HCT116 (cell line): ENCODE measurements at regions not wholly inside any gene's neighbourhood (a gene's known extent, or its start where the extent isn't known, plus 50 kb on each side); places are given as distances from the start of the nearest gene placed in this dataset.

Experiments
- ATAC-seq: fragments of 200-7000 bp; cut with Tn5 transposase; 2 replicates; pipeline ENCODE4 v1.9.1; 2020; ENCODE audit warnings: mild to moderate bottlenecking, moderate library complexity
- BruUV-seq: library from RNA; stranded (reverse); fragments of 400-500 nt; replicated peaks from 2 replicates; lab custom pipeline; 2021; lab: Mats Ljungman, UMichigan
- CTCF ChIA-PET: fragments of 300-600 bp; sonication (Branson Sonifier 250); formaldehyde crosslinking; loops from one replicate; lab custom pipeline; 2021; ENCODE audit warnings: antibody characterized with exemption; lab: Charles Lee
- POLR2A ChIA-PET: fragments of 300-600, 350-600 bp; sonication (Branson Sonifier 250); formaldehyde crosslinking; loops from one replicate; lab custom pipeline; 2021; ENCODE audit warnings: antibody characterized with exemption; lab: Charles Lee
- RAD21 ChIA-PET, 2 experiments: fragments of 300-600 bp; sonication (Branson Sonifier 250); formaldehyde crosslinking; loops; one replicate each; lab custom pipeline; 2023; ENCODE audit warnings: low total read pairs in 2 of 2; ENCODE audit not compliant: uncharacterized antibody in 2 of 2, unreplicated experiment in 2 of 2, low non-redundant PET in 1 of 2; lab: Charles Lee
- DNase-seq: peaks from one replicate; pipeline ENCODE4 v3.0.0-alpha.2; 2010; ENCODE audit warnings: low read depth, low spot score
- H2AFZ ChIP-seq: fragments of 200-600 bp; shearing (Covaris generic), sonication (generic); 2 replicates; pipeline ENCODE4 v1.6.1; 2017; ENCODE audit warnings: low read depth, mixed run types, mixed read lengths, antibody characterized with exemption, low read length; ENCODE audit not compliant: poor library complexity, severe bottlenecking
- H3K27ac ChIP-seq: 2 replicates; pipeline ENCODE4 v1.5.1; 2012; ENCODE audit warnings: low read depth, low read length
- H3K27me3 ChIP-seq: fragments of 200-600 bp; sonication (generic); 2 replicates; pipeline ENCODE4 v1.6.1; 2016; ENCODE audit warnings: mixed run types, low read length, mixed read lengths; ENCODE audit not compliant: insufficient read depth
- H3K36me3 ChIP-seq, 2 experiments: fragments of 200-500 bp in 1 of 2; fragments of 200-600 bp in 1 of 2; sonication (Bioruptor generic) in 1 of 2; sonication (generic) in 1 of 2; 2 replicates each; pipeline versions ENCODE4 v1.5.1 to v1.6.1; 2014 to 2016; ENCODE audit warnings: low read length in 2 of 2, inconsistent platforms in 1 of 2, mixed read lengths in 1 of 2, mixed run types in 1 of 2; ENCODE audit not compliant: insufficient read depth in 2 of 2, control insufficient read depth in 1 of 2
- H3K4me1 ChIP-seq, 2 experiments: fragments of 200-600 bp in 1 of 2; sonication (generic) in 1 of 2; 2 replicates each; pipeline versions ENCODE4 v1.5.1 to v1.6.1; 2012 to 2017; ENCODE audit warnings: low read length in 2 of 2, inconsistent platforms in 1 of 2, mild to moderate bottlenecking in 1 of 2, mixed read lengths in 1 of 2, mixed run types in 1 of 2, moderate library complexity in 1 of 2; ENCODE audit not compliant: insufficient read depth in 2 of 2, control insufficient read depth in 1 of 2
- H3K4me2 ChIP-seq: fragments of 200-600 bp; sonication (generic); 2 replicates; pipeline ENCODE4 v1.6.1; 2017; ENCODE audit warnings: mixed run types, low read length, mixed read lengths
- H3K4me3 ChIP-seq, 2 experiments: fragments of 200-600 bp in 1 of 2; sonication (generic) in 1 of 2; replicated peaks in 1 of 2; 2 replicates each; pipeline ENCODE4 v1.5.1; 2011 to 2016; ENCODE audit warnings: low read length in 2 of 2, control low read depth in 1 of 2, low read depth in 1 of 2, mild to moderate bottlenecking in 1 of 2, mixed read lengths in 1 of 2, mixed run types in 1 of 2
- H3K79me2 ChIP-seq: fragments of 200-600 bp; sonication (generic); 2 replicates; pipeline ENCODE4 v1.6.1; 2017; ENCODE audit warnings: mild to moderate bottlenecking, mixed run types, low read length, moderate library complexity, mixed read lengths; ENCODE audit not compliant: insufficient read depth
- H3K9ac ChIP-seq: fragments of 200-600 bp; sonication (generic); 2 replicates; pipeline ENCODE4 v1.6.1; 2016; ENCODE audit warnings: low read length, mixed read lengths
- H3K9me2 ChIP-seq: fragments of 200-600 bp; sonication (generic), shearing (Covaris generic); 2 replicates; pipeline ENCODE4 v1.6.1; 2017; ENCODE audit warnings: mixed run types, mild to moderate bottlenecking, moderate library complexity; ENCODE audit not compliant: insufficient read depth
- H3K9me3 ChIP-seq, 2 experiments: fragments of 200-500 bp in 1 of 2; fragments of 200-600 bp in 1 of 2; sonication (Bioruptor generic) in 1 of 2; sonication (generic) in 1 of 2; 2 replicates each; pipeline ENCODE4 v1.6.1; 2014 to 2017; ENCODE audit warnings: low read length in 2 of 2, mixed read lengths in 2 of 2, inconsistent platforms in 1 of 2, low read depth in 1 of 2, mild to moderate bottlenecking in 1 of 2, mixed run types in 1 of 2, moderate library complexity in 1 of 2; ENCODE audit not compliant: control insufficient read depth in 1 of 2, insufficient read depth in 1 of 2
- H4K20me1 ChIP-seq: fragments of 200-600 bp; sonication (generic), shearing (Covaris generic); 2 replicates; pipeline ENCODE4 v1.6.1; 2017; ENCODE audit warnings: mixed run types, mild to moderate bottlenecking, moderate library complexity; ENCODE audit not compliant: insufficient read depth
- ATF3 ChIP-seq: IDR thresholded peaks from 2 replicates; pipeline ENCODE4 v1.6.1; 2012
- CBX3 ChIP-seq: IDR thresholded peaks from 2 replicates; pipeline ENCODE4 v1.6.1; 2012; ENCODE audit warnings: low read depth
- EZH2 ChIP-seq: fragments of 200-600 bp; sonication (generic); IDR thresholded peaks from 2 replicates; pipeline ENCODE4 v1.6.1; 2017; ENCODE audit warnings: antibody characterized with exemption, mixed run types
- EZH2phosphoT487 ChIP-seq: fragments of 200-600 bp; IDR thresholded peaks from 2 replicates; pipeline ENCODE4 v1.6.1; 2018; ENCODE audit warnings: antibody characterized with exemption, borderline replicate concordance
- FOSL1 ChIP-seq: IDR thresholded peaks from 2 replicates; pipeline ENCODE4 v1.6.1; 2012; ENCODE audit warnings: low read depth
- JUND ChIP-seq: IDR thresholded peaks from 2 replicates; pipeline ENCODE4 v1.6.1; 2012
- POLR2AphosphoS5 ChIP-seq: IDR thresholded peaks from 2 replicates; pipeline ENCODE4 v1.6.1; 2011; ENCODE audit warnings: mild to moderate bottlenecking, low read depth, low read length, moderate library complexity
- RAD21 ChIP-seq: IDR thresholded peaks from 2 replicates; pipeline ENCODE4 v1.6.1; 2012; ENCODE audit warnings: low read depth, mild to moderate bottlenecking
- SIN3A ChIP-seq: IDR thresholded peaks from 2 replicates; pipeline ENCODE4 v1.6.1; 2012; ENCODE audit warnings: low read depth
- SP1 ChIP-seq: IDR thresholded peaks from 2 replicates; pipeline ENCODE4 v1.6.1; 2012; ENCODE audit warnings: low read depth
- SRF ChIP-seq: IDR thresholded peaks from 2 replicates; pipeline ENCODE4 v1.6.1; 2012; ENCODE audit warnings: low read depth
- TCF7L2 ChIP-seq: IDR thresholded peaks from 2 replicates; pipeline ENCODE4 v1.7.0; 2011; ENCODE audit warnings: borderline replicate concordance, inconsistent platforms; ENCODE audit not compliant: insufficient read depth, insufficient read length; ENCODE audit errors: extremely low read depth
- YY1 ChIP-seq: IDR thresholded peaks from 2 replicates; pipeline ENCODE4 v1.6.1; 2011; ENCODE audit warnings: low read length, low read depth, moderate library complexity, mild to moderate bottlenecking; ENCODE audit not compliant: insufficient replicate concordance; ENCODE audit errors: extremely low read depth
- intact Hi-C: fragments of 100-400 bp; cut with micrococcal nuclease; formaldehyde crosslinking; loops from 2 replicates; pipeline ENCODE4 v1.10.0; 2022
- TF ChIP-seq, protein P1 (sequence below): IDR thresholded peaks from 2 replicates; pipeline ENCODE4 v1.6.1; 2011; ENCODE audit warnings: mild to moderate bottlenecking, low read length, moderate library complexity; ENCODE audit not compliant: insufficient replicate concordance; ENCODE audit errors: extremely low read depth
- TF ChIP-seq, protein P2 (sequence below), 3 experiments: fragments of 200-600 bp in 1 of 3; sonication (generic) in 1 of 3; IDR thresholded peaks in 2 of 3; conservative IDR thresholded peaks in 1 of 3; 2 replicates each; pipeline ENCODE4 v1.5.1; 2012 to 2017; ENCODE audit warnings: low read depth in 2 of 3, low read length in 2 of 3, antibody characterized with exemption in 1 of 3, borderline replicate concordance in 1 of 3, control low read depth in 1 of 3, mild to moderate bottlenecking in 1 of 3, mixed read lengths in 1 of 3, mixed run types in 1 of 3, moderate library complexity in 1 of 3; ENCODE audit not compliant: insufficient read depth in 1 of 3

GRCh38 chrX:122055460-122055859, 1008.0 kb downstream of the GLUD2 start:
- no peak for TF ChIP-seq EZH2
- TF ChIP-seq SIN3A = no peak
- TF ChIP-seq JUND = no peak
- TF ChIP-seq, protein P1, sequence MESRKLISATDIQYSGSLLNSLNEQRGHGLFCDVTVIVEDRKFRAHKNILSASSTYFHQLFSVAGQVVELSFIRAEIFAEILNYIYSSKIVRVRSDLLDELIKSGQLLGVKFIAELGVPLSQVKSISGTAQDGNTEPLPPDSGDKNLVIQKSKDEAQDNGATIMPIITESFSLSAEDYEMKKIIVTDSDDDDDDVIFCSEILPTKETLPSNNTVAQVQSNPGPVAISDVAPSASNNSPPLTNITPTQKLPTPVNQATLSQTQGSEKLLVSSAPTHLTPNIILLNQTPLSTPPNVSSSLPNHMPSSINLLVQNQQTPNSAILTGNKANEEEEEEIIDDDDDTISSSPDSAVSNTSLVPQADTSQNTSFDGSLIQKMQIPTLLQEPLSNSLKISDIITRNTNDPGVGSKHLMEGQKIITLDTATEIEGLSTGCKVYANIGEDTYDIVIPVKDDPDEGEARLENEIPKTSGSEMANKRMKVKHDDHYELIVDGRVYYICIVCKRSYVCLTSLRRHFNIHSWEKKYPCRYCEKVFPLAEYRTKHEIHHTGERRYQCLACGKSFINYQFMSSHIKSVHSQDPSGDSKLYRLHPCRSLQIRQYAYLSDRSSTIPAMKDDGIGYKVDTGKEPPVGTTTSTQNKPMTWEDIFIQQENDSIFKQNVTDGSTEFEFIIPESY = no peak
- no peak for TF ChIP-seq TCF7L2
- TF ChIP-seq RAD21 = no peak
- no peak for TF ChIP-seq EZH2phosphoT487
- no peak for TF ChIP-seq FOSL1
- TF ChIP-seq, protein P2, sequence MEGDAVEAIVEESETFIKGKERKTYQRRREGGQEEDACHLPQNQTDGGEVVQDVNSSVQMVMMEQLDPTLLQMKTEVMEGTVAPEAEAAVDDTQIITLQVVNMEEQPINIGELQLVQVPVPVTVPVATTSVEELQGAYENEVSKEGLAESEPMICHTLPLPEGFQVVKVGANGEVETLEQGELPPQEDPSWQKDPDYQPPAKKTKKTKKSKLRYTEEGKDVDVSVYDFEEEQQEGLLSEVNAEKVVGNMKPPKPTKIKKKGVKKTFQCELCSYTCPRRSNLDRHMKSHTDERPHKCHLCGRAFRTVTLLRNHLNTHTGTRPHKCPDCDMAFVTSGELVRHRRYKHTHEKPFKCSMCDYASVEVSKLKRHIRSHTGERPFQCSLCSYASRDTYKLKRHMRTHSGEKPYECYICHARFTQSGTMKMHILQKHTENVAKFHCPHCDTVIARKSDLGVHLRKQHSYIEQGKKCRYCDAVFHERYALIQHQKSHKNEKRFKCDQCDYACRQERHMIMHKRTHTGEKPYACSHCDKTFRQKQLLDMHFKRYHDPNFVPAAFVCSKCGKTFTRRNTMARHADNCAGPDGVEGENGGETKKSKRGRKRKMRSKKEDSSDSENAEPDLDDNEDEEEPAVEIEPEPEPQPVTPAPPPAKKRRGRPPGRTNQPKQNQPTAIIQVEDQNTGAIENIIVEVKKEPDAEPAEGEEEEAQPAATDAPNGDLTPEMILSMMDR (IDR thresholded peaks at IDR 0.05 in 2 of 3, conservative IDR thresholded peaks at IDR 0.05 in 1 of 3; ENCODE audit: borderline replicate concordance in 1 of 3, insufficient read depth in 1 of 3, low read depth in 2 of 3, low read length in 2 of 3) = no peak
- TF ChIP-seq ATF3 = no peak
- TF ChIP-seq SRF = no peak
- TF ChIP-seq CBX3 = no peak
- TF ChIP-seq YY1 = no peak
- no peak for TF ChIP-seq POLR2AphosphoS5
- no peak for TF ChIP-seq SP1
- RAD21 ChIA-PET = no interaction called here
- no peak overlapping the region for H2AFZ ChIP-seq

More at GRCh38 chrX:122055460-122055859, 1008.0 kb downstream of the GLUD2 start:
- H3K27me3 ChIP-seq = no peaks in the 10 kb centered on the region
- H3K27ac ChIP-seq = no peak overlapping the region
- ATAC-seq (no peak), DNase-seq (no peak)
- H3K79me2 ChIP-seq = no peaks in the 10 kb centered on the region
- CTCF ChIA-PET = no interaction called here
- no peak overlapping the region for H3K4me2 ChIP-seq
- H3K9ac ChIP-seq = no peak overlapping the region
- POLR2A ChIA-PET = no interaction called here
- H3K4me1 ChIP-seq = no peaks in the 10 kb centered on the region
- BruUV-seq = no TSS peak
- no peaks in the 10 kb centered on the region for H3K9me3 ChIP-seq
- intact Hi-C loops = no loop called here
- no peaks in the 10 kb centered on the region for H3K9me2 ChIP-seq
- no peak overlapping the region for H3K4me3 ChIP-seq
- no peaks in the 10 kb centered on the region for H3K36me3 ChIP-seq
- no peaks in the 10 kb centered on the region for H4K20me1 ChIP-seq
